Stimulated activated CD4-positive, alpha-beta T cell treated with anti-CD3 and anti-CD28 coated beads, Interleukin-1b, Interleukin-23, amount 100 ng/mL, for 4 hours (primary cell): ENCODE measurements at regions not wholly inside any gene's neighbourhood (a gene's known extent, or its start where the extent isn't known, plus 50 kb on each side); places are given as distances from the start of the nearest gene placed in this dataset.

Source experiments
- DNase-seq, 2 donors: peaks; one replicate each; pipeline ENCODE4 v3.0.0-alpha.2; 2020; ENCODE audit warnings: low read depth in 2 of 2

DNA sequence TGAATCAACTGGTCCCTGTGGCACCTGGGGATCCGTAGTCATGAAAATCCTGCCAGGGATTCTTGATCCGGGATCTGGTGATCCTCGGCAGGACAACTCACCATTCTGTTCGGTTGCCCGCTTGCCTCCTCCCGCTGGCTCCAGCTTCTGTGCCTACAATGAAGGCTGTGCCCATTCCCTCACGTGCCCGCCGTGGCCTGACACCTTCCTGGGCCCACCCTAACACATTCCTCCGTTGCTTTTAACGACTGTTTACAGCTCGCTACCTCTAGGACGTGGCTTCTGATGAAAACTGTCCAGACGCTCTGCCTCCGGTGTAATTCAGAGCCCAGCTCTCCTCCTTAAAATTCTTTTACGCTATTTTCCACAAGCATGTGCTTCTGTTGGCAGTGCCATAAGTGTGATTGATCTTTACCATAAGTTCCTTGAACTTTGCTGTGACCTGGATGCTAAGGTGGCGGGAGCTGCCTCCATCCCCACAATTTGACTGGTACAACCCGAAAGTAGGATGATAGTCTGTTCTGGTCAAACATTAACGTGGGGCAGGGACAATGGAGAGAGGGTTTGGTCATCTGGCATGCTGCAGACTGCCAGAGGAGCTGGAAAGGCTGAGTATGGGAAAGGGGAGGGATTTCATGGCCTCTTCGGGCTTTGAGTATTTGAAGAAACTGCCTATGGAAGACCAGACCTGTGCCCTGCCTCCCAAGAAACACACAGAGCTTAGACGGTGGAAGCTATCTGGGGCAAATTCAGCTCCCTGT lies 206.8 kb upstream of the TNP1 start:
- no peak for DNase-seq

DNA sequence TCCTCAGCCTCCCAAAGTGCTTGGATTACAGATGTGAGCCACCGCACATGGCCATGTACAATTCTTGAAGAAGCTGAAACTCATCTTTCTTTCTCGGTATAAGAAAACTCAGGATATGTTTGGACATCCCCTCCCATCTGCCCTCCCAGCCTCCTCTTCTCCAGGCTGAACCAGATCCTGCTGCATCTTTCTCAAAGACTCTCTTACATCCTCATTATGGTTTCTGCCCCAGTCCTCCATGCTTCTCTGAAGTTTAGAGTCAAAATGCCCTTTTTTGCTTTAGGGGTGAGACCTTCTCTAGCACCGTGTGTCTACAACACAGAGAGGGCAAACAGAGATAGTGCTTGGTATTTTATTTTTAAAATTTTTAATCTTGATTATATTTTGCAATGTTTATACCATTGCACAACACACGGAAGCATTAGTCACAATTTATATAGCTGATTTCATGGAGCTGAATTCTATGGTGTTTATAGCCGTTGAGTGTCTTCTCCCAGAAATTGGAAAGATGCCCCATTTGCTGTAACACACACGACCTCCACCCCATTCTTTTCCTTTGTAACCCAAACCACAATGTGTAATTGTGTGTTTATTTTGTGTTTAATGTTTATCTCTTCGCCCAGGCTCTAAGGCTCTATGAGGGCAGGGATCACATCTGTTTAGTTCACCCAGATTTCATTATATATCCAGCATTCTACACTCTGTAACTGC lies 206.0 kb upstream of the TNP1 start:
- DNase-seq, result no peak

DNA sequence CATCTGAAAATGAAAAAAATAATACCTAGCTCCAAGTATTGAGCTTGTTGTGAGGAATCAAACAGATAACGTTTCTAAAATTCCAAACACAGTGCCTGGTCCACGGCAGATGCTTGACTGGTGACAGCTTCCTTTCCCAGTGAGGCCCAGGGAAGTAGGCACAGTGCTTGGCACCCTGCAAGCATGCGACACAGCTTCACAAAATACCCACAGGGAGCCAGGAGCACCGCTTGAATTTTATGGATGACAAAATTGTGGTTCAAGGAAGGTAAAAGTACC lies 205.1 kb upstream of the TNP1 start:
- DNase-seq, result no peak

DNA sequence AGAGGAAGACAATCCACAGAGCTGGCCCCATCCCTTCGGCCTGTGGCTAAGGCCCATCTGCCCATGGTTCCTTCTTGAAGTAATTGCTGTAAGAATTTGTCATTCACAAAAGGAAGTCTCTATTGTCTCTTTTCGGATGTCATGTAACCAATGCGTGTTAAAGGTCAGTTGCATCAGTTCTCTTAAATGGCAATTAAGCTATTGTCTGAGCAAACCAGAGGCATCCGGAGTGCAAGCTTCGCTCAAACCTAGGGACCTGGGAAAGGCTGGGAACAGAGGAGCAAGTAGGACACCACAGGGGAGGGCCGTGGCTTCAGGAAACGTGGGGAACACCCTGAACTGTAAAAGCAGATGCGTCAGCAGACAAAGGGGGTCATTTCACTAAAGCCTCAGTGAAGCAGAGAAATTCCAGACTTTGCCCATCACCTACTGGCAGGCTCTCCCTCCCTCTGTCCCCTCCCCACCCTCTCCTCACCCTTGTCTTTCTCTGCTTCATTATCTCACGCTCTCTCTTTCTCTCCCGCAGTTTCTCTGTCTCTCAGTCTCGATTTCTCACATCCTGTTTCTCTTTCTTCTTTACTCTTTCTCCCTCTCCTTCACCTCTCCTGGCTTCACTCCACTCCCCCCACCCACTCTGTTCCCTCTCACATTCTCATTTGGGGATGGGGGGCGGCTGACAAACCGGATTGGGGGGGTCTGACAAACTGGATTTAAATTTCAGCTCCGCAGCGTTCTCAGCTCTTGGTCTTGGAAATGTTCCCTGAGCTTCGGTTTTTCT lies 204.6 kb upstream of the TNP1 start:
- no peak for DNase-seq

DNA sequence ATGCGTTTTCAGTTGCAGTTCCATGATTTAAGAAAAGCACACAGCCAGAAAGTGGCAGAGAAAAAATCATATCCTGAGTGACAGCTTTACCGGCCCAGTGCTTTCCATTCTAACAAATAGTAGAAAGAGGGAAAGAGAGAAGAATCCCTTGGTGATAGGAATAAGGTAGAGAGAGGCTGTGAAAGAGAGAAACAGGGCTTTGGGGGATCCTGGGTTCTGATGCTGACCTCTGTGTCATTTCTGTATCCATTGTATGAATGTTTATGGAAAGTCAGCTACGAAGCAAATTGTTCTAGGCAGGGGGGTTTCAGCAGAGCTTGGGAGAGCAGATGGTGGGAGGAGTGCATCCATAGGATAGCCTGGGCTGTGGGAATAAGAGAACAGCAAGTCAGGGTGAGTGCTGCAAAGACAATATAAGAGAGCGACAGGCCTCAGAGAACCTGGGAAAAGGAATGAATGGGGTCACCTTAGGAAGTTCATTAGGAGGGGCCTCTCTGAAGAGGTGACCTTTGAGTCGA lies 203.4 kb upstream of the TNP1 start:
- no peak for DNase-seq

DNA sequence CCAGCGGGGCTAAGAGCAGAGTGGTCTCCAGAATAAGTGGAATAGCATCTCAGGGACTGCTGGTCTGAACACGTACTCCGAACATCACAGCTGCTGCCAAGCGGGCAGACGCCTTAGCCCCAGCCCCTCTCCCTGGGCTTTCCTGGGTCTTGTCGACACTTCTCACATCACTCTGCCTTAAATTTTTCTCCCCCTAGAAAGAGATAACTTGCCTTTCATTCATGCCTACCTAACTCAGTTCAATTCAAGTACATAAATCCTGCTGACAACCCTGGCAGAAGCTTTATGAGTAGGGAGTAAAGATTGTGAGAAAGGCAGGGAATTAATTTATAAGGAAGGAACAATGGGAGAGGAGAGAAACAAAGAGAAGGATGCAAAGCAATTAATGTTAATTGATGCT lies 202.9 kb upstream of the TNP1 start:
- DNase-seq, result no peak

DNA sequence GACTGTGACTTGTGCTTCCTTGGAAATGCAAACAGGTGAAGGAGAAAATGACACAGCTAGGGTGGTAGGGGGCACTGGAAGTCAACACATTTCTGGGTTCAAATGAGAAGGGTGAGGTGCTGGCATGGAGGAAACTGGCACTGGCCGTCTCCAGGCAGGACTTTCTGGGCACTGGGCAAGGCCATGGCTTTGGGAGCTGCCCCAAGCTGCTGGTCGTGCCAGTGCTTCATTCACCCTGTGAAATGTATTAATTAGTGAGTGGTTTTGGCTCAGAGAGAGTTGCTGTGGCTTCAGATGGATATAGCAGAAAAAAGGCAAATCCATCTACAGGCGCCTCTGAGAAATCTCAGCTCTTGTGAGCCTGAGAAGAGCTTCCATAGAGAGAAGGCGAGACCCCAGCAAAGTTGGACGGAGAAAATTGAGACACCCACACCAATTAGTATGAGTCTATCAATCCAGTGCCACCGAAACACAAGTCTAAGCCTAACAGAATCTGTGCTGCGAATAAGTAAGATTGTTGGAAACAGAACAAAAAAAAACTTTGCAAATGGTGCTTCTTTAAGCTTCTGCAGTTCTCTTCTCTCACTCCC lies 202.1 kb upstream of the TNP1 start:
- DNase-seq, result no peak

DNA sequence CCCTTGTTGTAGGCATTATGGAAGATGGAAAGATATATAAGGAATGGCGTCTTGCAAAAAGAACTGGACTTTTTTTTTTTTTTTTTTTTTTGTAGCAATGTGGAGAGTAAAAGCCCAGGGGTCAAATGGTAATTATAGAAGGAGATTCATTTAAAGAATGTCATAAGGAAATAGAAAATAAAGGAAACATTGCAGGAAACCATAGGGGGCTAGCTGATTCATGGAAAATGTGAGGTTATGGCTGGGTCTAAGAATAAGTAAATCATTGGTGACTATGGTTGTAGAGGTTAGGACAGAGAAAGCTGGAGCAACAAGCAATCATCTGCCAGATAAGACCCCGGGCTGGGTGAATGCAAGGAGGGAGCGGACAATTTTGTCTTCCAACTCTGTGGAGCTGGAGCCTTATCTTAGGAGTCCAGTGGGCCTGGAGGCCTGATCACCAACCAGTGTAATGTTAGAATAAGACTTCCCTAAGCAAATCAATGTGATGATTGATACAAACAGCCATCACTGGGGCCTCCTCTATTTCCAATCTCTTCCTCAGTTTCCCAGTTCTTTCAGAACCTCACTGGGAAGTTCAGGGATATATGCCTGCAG lies 201.2 kb upstream of the TNP1 start:
- no peak for DNase-seq

DNA sequence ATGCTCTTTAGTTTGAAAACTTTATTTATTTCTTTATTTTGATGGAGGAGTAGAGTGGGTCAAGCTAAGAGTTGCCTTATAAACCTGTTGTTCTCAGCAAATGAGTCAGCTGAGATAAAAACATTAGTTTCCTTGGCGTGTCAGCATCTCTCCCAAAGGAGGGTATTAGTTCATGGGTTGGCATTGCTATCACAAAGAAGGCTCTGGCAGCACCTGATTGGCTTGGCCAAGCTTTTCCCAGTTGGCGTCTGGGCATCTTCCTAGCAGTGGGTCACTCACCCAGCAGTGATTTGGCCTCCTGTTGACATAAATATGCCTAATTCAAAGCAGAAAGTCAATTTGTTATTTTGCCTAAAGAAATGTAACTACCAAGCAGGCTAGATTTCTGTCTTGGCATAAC lies 200.7 kb upstream of the TNP1 start:
- no peak for DNase-seq

DNA sequence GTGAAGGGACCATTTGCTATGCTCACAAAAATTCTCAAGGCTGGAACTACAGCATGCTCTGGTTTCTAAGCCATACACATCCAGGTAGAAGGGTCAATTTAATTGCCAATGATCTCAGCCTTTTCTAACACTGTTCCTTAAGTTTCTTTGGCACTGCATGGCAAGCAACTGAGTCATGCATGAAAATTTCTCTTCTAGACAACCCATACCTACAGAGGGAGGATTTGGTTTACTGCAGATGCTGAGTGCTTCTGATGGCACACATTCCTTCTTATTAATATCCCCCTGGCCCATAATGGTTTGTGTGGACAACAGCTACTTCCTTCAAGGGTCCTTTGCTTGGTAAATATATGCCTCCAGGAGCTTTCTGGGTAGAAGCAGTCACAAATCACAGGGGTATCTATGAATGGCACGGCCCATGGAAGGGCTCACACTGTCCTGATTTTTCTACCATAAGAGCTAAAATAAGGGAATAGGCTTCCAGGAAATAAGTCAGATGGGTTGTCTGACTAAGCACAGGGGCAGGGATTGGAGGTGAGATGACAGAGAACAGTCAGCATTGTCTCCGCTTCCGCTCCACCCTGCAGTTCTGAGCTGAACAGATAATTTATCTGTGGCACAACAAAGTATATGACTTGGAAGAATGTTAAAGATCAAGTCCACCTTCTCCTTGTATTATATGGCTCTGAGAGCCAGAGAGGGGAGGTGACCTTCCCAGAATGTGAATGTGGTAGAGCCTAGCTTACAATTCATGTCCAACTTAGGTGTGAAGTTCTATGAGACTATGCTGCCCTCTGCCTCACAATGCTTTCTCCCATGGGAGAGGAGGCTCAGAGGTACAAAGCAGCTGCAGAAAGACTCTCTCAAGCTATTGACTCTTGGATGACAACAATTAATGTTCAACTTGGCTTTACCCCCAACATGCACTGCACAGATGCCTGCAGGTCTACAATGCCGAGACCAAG lies 199.2 kb upstream of the TNP1 start:
- no peak for DNase-seq

DNA sequence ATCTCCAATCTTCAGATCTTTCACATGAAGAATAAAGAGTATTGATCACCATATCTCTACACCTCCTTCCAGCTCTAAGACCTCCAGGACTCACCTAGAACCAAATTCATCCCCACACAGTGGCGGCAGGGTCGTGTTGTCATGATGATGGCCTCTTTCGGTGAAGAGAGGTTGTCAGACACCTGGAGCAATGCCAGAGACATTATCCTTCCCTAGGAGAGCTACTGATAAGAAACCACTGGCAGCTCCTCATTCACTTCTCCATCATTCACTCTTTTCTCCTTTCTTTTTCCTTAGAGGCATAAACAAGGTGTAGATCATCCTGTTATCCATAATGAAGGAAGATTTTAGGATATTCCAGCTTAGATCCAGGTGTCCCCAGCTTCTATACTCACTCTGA lies 197.9 kb upstream of the TNP1 start:
- no peak for DNase-seq

DNA sequence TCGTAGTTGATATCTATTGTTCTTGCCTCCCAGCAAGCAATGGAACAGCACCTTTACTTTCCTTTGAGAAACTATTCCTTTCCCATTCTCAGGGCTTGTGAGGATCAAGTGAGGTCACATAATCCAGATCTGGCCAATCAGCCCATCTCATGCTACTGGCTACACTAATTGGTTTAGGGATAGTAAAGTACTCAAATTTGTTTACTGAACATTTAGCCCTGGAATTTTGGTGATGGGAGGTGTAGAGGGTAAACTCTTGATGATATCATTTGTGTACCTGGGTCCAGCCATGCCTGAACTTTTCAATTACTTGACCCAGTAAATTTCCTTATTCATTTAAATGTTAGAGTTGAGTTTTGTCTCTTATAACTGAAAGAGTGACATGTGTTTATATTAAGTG lies 195.8 kb upstream of the TNP1 start:
- no peak for DNase-seq

DNA sequence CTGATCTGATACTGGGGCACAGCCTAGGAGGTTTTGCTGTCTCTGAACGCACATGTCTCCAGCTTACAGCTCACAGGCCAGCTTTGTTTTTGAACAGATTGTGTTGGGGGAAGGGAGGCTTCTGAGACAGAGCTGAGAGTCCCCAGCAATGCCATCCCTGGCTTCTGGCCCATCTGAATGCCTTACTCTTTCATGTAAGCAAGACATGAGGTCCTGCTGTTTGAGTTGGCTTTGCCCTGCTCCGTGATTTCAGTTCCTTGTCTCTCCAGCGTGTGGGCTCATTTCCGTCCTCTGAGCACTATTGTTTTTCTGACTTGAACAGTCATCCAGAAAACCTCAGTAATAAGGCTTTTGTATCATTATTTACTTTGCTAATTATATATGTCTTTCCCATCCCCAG lies 194.9 kb upstream of the TNP1 start:
- no peak for DNase-seq

DNA sequence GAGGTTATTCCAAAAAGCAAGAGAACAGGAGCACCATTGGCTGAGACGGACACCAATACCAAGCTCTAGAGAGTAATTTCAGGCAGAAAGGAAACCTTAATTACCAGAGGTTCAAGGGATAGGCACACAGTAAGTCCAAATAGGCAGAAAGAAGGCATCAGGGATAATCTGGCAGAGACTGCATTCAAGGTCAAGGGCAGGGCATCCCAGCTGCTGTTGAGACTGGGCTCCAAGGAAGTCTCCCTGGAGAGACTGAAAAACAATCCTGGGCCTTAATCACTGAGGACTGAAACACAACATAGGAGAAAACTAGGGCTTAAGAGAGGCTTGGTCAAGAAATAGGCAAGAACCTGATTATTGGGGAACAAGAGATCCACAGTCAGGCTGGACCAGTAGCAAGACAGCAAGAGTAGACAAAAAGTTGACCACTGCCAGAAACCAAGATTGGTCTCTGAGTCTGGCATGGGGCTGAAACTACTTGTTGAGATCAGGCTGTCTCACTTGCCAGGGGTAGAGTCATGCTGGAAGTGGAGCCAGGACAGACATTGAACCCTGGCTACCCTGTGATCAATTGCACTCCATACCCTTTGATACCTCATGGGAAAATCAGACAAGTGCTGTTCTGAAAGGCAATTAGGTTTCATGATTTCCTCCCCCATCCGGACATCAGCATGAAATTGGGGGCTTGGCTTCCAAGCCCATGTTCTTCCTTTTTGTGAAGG lies 193.2 kb upstream of the TNP1 start:
- DNase-seq, result no peak

DNA sequence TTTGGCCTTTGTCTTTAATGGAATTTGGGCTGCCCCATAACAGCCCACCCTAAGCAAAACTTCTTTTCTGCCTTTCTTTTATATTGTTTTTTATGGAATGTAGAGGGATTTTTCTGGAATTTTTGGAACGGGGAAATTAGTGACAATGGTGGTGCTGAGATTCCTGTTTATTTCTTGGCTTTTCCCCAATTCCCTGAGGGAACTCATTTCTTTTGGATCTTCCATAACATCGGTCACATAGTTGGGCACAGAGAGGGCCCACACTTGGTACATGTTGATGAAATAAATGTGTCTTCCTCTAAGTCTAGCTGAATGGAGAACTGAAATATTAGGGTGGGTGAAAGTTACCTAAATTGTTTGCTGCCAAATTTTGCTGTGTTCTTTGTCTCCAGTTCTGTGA lies 191.6 kb upstream of the TNP1 start:
- no peak for DNase-seq

DNA sequence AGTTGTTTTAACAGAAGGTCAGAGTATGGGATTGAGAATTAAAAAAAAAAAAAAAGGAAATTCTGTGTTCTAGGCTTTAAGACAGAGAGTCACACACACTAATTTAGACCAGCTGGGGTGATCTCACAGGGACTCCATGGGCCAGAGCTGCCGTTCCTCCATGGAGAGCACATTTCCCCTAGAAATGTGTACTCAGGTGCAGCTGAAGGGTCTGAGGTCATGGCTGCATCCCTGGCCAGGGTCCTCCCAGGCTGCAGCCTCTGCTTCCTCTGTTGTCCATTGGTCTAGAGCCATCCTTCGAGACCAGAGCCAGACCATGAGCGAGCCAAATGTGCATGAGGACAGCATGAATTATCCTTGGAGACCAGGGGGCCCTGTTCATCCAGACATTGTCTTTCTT lies 190.1 kb upstream of the TNP1 start:
- no peak for DNase-seq

DNA sequence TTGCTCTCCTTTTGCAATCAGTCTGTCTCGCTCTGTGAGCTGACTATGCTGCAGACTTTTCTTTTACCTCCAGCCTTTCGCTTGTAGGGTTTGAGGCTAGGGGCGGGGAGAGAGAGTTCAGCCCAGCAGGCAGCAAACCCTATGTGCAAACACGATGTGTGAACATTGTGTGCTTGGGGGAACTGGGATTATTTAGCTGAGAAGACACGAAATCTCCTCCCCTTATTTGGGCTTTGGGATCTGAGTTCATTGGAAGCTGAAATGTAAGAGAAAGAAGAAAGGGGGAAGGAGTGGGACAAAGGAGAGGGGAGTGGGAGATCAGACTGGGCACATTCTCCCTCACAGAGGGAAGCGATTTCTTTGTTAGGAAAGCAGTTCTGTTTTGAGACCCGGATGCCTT lies 189.6 kb upstream of the TNP1 start:
- no peak for DNase-seq

DNA sequence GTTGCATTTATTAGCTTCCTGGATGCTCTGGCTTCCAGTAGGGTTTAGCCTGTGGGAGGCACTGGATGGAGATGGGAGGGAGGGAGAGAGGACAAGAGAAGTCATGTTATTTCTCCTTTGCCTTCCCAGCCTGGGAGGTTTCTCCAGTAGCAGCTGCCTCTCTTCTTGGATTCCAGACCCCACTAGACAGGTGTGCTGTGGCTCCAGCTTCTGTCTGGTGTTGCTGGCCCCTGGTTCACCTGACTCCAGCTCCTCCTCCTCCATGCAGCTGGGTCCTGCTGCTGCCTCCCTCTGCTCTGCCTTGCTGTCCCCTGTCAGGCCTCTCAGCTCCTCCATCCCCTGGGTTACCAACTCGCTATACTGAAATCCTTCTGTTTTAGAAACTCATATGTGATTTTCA lies 188.9 kb upstream of the TNP1 start:
- DNase-seq, result no peak

DNA sequence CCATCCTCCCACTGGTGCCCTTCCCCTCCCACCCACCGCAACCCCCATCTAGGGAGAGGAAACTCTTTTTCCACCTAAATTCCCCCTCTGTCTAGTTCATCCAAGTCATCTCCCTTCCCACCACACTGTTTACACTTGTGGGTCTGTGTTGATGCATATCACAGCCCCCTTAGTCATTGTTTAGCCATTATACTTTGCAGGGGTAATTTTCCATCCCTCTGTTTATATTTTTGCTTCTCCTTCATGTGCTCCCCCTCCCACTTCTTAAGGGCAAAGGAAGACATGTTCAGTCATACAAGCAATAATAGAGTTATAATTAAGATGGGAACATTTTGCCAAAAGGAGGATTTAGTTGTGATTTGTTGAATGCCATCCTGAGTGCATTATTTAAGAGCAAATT lies 187.8 kb upstream of the TNP1 start:
- no peak for DNase-seq

DNA sequence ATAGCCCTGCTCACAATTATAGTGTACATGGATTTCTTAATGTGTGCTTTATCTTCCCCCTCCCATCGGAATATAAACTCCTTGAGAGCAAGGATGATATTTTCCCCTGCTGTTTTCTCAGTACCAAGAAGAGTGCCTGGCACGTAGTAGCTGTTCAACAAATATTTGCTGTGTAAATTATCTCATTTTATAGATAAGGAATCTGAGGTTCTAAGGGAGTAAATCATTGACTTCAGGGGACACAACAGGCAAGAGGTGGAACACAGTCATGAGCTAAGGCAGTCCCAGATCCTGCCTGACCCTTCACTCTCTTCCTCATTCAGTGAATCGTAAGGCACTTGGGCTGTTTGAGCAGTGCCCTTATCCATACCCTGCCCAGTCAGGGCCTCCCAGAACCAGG lies 187.3 kb upstream of the TNP1 start:
- no peak for DNase-seq
